ENCODE measurements at regions not wholly inside any gene's neighbourhood (a gene's known extent, or its start where the extent isn't known, plus 50 kb on each side); places are given as distances from the start of the nearest gene placed in this dataset.

GRCh38 chrX:39333451-39333850, 532.2 kb downstream of the MID1IP1 start:
- DNase-seq (ENCODE audit: low read depth), result no peak

GRCh38 chrX:39335513-39336235, 534.4 kb downstream of the MID1IP1 start:
- DNase-seq (ENCODE audit: low read depth), result no peak

GRCh38 chrX:39336671-39337311, 535.5 kb downstream of the MID1IP1 start:
- no peak for DNase-seq (ENCODE audit: low read depth)

- DNase-seq (ENCODE audit: low read depth), result no peak
Observed at GRCh38 chrX:39337451-39337850, 536.2 kb downstream of the MID1IP1 start.

GRCh38 chrX:39338583-39338982, 537.3 kb downstream of the MID1IP1 start:
- no peak for DNase-seq (ENCODE audit: low read depth)

- DNase-seq (ENCODE audit: low read depth), result no peak
Observed at GRCh38 chrX:39356119-39356807, 555.0 kb downstream of the MID1IP1 start.

GRCh38 chrX:39360101-39360500, 558.8 kb downstream of the MID1IP1 start:
- no peak for DNase-seq (ENCODE audit: low read depth)

GRCh38 chrX:39361736-39362135, 560.5 kb downstream of the MID1IP1 start:
- no peak for DNase-seq (ENCODE audit: low read depth)

GRCh38 chrX:39367416-39367815, 566.2 kb downstream of the MID1IP1 start:
- DNase-seq (ENCODE audit: low read depth), result no peak

GRCh38 chrX:39372115-39372514, 570.9 kb downstream of the MID1IP1 start:
- DNase-seq (ENCODE audit: low read depth), result no peak

- DNase-seq (ENCODE audit: low read depth), result no peak
Observed at GRCh38 chrX:39377157-39377556, 575.9 kb downstream of the MID1IP1 start.

GRCh38 chrX:39377773-39378172, 576.5 kb downstream of the MID1IP1 start:
- no peak for DNase-seq (ENCODE audit: low read depth)

- DNase-seq (ENCODE audit: low read depth), result no peak
Observed at GRCh38 chrX:39381422-39381821, 580.2 kb downstream of the MID1IP1 start.

GRCh38 chrX:39384996-39385395, 583.7 kb downstream of the MID1IP1 start:
- DNase-seq (ENCODE audit: low read depth), result no peak

GRCh38 chrX:39388730-39389129, 587.5 kb downstream of the MID1IP1 start:
- DNase-seq (ENCODE audit: low read depth), result no peak

GRCh38 chrX:39396358-39396995, 595.2 kb downstream of the MID1IP1 start:
- no peak for DNase-seq (ENCODE audit: low read depth)

- DNase-seq (ENCODE audit: low read depth), result no peak
Observed at GRCh38 chrX:39397561-39398199, 596.4 kb downstream of the MID1IP1 start.

GRCh38 chrX:39398215-39398962, 597.1 kb downstream of the MID1IP1 start:
- no peak for DNase-seq (ENCODE audit: low read depth)

GRCh38 chrX:39398963-39399261, 597.7 kb downstream of the MID1IP1 start:
- DNase-seq (ENCODE audit: low read depth), result no peak

GRCh38 chrX:39399387-39399786, 598.1 kb downstream of the MID1IP1 start:
- DNase-seq (ENCODE audit: low read depth), result no peak

- no peak for DNase-seq (ENCODE audit: low read depth)
Observed at GRCh38 chrX:39401483-39402110, 600.3 kb downstream of the MID1IP1 start.

Data from activated gamma-delta T cell treated with anti-CD3 and anti-CD28 coated beads, Interleukin-2, amount 50 U/mL, for 16 hours (primary cell).